ENCODE measurements at regions not wholly inside any gene's neighbourhood (a gene's known extent, or its start where the extent isn't known, plus 50 kb on each side); places are given as distances from the start of the nearest gene placed in this dataset.
"Not testable (repeated sequence)": the region's sequence is repeated elsewhere in the genome, so short reads cannot be mapped to it uniquely, and the experiment has no call there.

DNA sequence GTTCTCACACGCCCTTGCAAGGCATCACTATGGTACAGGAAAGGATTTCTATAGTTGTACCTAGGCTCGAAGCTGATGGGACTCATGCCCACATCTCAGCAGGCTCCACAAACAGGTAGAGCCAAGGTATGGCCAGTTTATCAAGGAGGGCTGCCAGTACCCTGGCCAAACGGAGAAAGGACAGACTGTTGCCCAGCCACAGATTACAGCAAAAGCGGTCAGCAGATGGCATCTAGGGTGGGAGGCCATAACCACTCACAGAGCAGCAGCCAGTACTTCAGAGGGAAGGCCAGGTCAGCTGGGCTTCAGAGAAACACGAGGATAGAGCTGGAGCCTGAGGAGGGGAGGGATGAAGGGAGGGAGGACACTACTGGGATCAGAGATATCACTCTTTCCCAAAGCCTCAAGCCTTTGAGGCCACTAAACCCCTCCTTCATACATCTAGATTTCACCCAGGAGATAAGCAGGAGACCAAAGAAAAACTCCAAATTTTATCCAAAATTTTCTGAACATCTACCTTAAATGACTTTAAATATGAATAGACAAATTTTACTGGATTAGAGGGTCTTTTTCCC lies 904.2 kb upstream of the NXPH2 start:
- Histone ChIP-seq H3K9me3 (no peaks in the 10 kb centered on the region), H3K27me3 (no peaks in the 10 kb centered on the region), H3K36me3 (no peaks in the 10 kb centered on the region), H3K4me3 (no peak overlapping the region), H3K27ac (replicated peaks in 1 of 4) (no peak overlapping the region), H3K4me1 (no peaks in the 10 kb centered on the region)
- no peak for TF ChIP-seq POLR2A (IDR thresholded peaks at IDR 0.05; ENCODE audit: low read depth)
- no peak for TF ChIP-seq POLR2AphosphoS5 (IDR thresholded peaks at IDR 0.05)
- TF ChIP-seq, protein P1, sequence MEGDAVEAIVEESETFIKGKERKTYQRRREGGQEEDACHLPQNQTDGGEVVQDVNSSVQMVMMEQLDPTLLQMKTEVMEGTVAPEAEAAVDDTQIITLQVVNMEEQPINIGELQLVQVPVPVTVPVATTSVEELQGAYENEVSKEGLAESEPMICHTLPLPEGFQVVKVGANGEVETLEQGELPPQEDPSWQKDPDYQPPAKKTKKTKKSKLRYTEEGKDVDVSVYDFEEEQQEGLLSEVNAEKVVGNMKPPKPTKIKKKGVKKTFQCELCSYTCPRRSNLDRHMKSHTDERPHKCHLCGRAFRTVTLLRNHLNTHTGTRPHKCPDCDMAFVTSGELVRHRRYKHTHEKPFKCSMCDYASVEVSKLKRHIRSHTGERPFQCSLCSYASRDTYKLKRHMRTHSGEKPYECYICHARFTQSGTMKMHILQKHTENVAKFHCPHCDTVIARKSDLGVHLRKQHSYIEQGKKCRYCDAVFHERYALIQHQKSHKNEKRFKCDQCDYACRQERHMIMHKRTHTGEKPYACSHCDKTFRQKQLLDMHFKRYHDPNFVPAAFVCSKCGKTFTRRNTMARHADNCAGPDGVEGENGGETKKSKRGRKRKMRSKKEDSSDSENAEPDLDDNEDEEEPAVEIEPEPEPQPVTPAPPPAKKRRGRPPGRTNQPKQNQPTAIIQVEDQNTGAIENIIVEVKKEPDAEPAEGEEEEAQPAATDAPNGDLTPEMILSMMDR (IDR thresholded peaks at IDR 0.05): no peak
- no peak for TF ChIP-seq EP300 (IDR thresholded peaks at IDR 0.05)
- WGBS: 74% methylated on average over 5 of the region's 5 CpGs
- DNase-seq (ENCODE audit: extremely low spot score): no peak
- intact Hi-C loops (cut with DNase I): no loop called here

DNA sequence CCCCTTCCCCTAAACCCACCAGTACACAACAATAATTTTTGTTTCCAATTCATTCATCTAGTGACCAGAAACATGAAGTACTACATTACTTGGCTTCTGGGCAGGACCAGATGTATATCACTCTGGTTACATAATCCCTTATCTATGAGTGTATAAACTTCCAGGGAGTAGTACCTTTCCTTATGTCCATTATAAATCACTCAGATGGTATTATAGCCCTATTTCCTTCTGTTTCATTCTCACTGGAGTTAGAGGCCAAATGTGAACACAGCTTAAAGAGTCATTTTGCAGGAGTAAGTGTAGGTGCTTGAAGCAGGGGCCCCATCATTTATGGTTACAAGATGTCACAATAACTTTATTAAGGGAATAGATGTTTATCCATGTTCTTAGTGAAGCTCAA lies 894.4 kb upstream of the NXPH2 start:
- TF ChIP-seq POLR2A (IDR thresholded peaks at IDR 0.05; ENCODE audit: low read depth): no peak
- TF ChIP-seq, protein P1 (IDR thresholded peaks at IDR 0.05): no peak
- TF ChIP-seq EP300 (IDR thresholded peaks at IDR 0.05): no peak
- no peak for TF ChIP-seq POLR2AphosphoS5 (IDR thresholded peaks at IDR 0.05)
- Histone ChIP-seq H3K4me1 (no peaks in the 10 kb centered on the region), H3K4me3 (no peak overlapping the region), H3K36me3 (no peaks in the 10 kb centered on the region), H3K9me3 (no peaks in the 10 kb centered on the region), H3K27ac (replicated peaks in 1 of 4) (no peak overlapping the region), H3K27me3 (no peaks in the 10 kb centered on the region)
- intact Hi-C loops (cut with DNase I): no loop called here
- no peak for DNase-seq (ENCODE audit: extremely low spot score)

DNA sequence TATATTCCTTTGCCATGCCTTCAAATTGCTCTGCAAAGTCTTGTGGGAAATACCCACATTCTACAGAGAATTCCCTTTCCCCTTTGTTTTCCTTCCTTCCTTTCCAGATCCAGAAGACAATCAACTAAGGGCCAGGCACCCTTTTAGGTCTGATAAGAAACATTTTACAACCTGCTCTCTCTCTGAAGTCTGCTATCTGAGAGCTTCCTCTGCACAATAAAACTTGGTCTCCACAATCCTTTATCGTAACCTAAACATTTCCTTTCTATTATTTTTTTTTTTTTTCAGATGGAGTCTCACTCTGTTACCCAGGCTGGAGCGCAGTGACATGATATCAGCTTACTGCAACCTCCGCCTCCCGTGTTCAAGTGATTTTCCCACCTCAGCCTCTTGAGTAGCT lies 893.3 kb upstream of the NXPH2 start:
- H3K9me3 ChIP-seq; H3K36me3 ChIP-seq; H3K4me1 ChIP-seq; intact Hi-C loops (cut with DNase I); H3K27me3 ChIP-seq; H3K27ac ChIP-seq (replicated peaks in 1 of 4); DNase-seq (ENCODE audit: extremely low spot score); H3K4me3 ChIP-seq: not testable (repeated sequence)
- WGBS: 81% methylated on average over 4 of the region's 4 CpGs

DNA sequence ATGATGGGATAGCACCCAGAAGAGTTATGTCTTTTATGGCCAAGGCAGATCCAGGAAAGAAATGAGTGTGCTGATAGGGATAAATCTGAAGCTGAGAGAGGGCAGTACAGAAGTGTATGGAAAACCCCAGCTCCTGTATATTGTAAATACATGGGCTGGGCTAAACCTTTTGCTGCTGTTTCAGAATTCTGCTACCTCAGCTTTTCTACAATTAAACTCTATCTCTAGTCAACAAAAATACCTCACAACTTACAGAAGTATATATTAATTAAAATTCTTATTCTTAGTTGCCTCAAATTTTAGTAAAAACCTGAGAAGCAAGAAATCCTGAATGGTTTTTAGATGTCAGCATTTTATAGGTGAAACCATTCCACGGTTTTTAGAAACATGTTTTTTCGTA lies 889.5 kb upstream of the NXPH2 start:
- Histone ChIP-seq H3K27ac (replicated peaks in 1 of 4) (no peak overlapping the region), H3K27me3 (no peaks in the 10 kb centered on the region), H3K4me1 (no peaks in the 10 kb centered on the region), H3K36me3 (no peaks in the 10 kb centered on the region), H3K4me3 (no peak overlapping the region), H3K9me3 (no peaks in the 10 kb centered on the region)
- no peak for DNase-seq (ENCODE audit: extremely low spot score)
- TF ChIP-seq EP300 (IDR thresholded peaks at IDR 0.05) (no peak), POLR2A (IDR thresholded peaks at IDR 0.05; ENCODE audit: low read depth) (no peak), POLR2AphosphoS5 (IDR thresholded peaks at IDR 0.05) (no peak)
- TF ChIP-seq, protein P1 (IDR thresholded peaks at IDR 0.05): no peak
- WGBS: 80% methylated on average over 2 of the region's 2 CpGs
- intact Hi-C loops (cut with DNase I): no loop called here

DNA sequence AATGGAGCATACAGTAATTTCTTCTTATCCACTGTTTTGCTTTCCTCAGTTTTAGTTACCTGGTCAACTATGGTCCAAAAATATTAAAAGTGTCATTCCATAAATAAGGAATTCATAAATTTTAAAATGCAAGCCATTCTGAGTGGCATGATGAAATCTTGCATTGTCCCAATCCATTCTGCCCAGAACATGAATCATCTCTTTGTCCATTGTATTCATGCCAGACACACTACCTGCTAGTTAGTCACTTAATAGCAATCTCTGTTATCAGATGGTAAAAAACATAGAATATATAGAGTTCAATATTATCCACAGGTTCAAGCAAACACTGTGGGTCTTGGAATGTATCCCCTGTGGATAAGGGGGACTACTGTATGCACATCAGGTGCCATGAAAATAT lies 872.2 kb upstream of the NXPH2 start:
- Histone ChIP-seq H3K4me1 (no peaks in the 10 kb centered on the region), H3K9me3 (peaks cover 0 to 6% (median 4%) of the 10 kb centered on the region in 4 donors), H3K36me3 (no peaks in the 10 kb centered on the region), H3K27ac (replicated peaks in 1 of 4) (no peak overlapping the region), H3K27me3 (no peaks in the 10 kb centered on the region), H3K4me3 (no peak overlapping the region)
- no peak for DNase-seq (ENCODE audit: extremely low spot score)
- intact Hi-C loops (cut with DNase I): no loop called here
- TF ChIP-seq, protein P1 (IDR thresholded peaks at IDR 0.05): no peak
- TF ChIP-seq EP300 (IDR thresholded peaks at IDR 0.05): no peak
- no peak for TF ChIP-seq POLR2A (IDR thresholded peaks at IDR 0.05; ENCODE audit: low read depth)
- no peak for TF ChIP-seq POLR2AphosphoS5 (IDR thresholded peaks at IDR 0.05)

Measured in esophagus muscularis mucosa (tissue), 4 donors.